Endothelial cell of umbilical vein (primary cell): ENCODE measurements at regions not wholly inside any gene's neighbourhood (a gene's known extent, or its start where the extent isn't known, plus 50 kb on each side); places are given as distances from the start of the nearest gene placed in this dataset.

Experiments used
- BruUV-seq: library from RNA; stranded (reverse); fragments of 400-500 nt; replicated peaks from 2 replicates; lab custom pipeline; 2021; lab: Mats Ljungman, UMichigan
- CTCF ChIA-PET: fragments of 300-600, 350-600 bp; sonication (Branson Sonifier 250); formaldehyde crosslinking; loops from one replicate; lab custom pipeline; 2021; ENCODE audit warnings: antibody characterized with exemption, inconsistent platforms; lab: Charles Lee
- POLR2A ChIA-PET: fragments of 300-600, 350-600 bp; sonication (Branson Sonifier 250); formaldehyde crosslinking; loops from one replicate; lab custom pipeline; 2021; ENCODE audit warnings: antibody characterized with exemption, inconsistent platforms; lab: Charles Lee
- DNase-seq: peaks from one replicate; pipeline ENCODE4 v3.0.0-alpha.2; 2011; ENCODE audit warnings: low read depth, low spot score
- FAIRE-seq: peaks from 2 replicates; lab custom pipeline; 2011; peaks lifted over from hg19 to GRCh38; lab: Jason Lieb, UNC
- H2AFZ ChIP-seq: 2 replicates; pipeline ENCODE4 v1.6.0; 2012; ENCODE audit warnings: low read depth, low read length, control low read depth, inconsistent platforms
- H3K27ac ChIP-seq: 2 replicates; pipeline ENCODE4 v1.5.1; 2011; ENCODE audit warnings: low read depth, mild to moderate bottlenecking, control low read depth, low read length, moderate library complexity; ENCODE audit not compliant: insufficient read depth
- H3K27me3 ChIP-seq, 2 experiments: 2 replicates each; pipeline versions ENCODE4 v1.6.0 to v1.6.1; 2011; ENCODE audit warnings: low read length in 2 of 2, mixed read lengths in 1 of 2; ENCODE audit not compliant: control insufficient read depth in 2 of 2, insufficient read depth in 2 of 2
- H3K36me3 ChIP-seq, 2 experiments: 2 replicates in 1 of 2; 3 replicates in 1 of 2; pipeline ENCODE4 v1.5.1; 2011; ENCODE audit warnings: low read length in 2 of 2, mild to moderate bottlenecking in 1 of 2, moderate library complexity in 1 of 2; ENCODE audit not compliant: control insufficient read depth in 2 of 2, insufficient read depth in 2 of 2; ENCODE audit errors: extremely low read depth in 1 of 2
- H3K4me1 ChIP-seq: 3 replicates; pipeline ENCODE4 v1.5.1; 2011; ENCODE audit warnings: mild to moderate bottlenecking, low read length; ENCODE audit not compliant: control insufficient read depth, insufficient read depth; ENCODE audit errors: extremely low read depth
- H3K4me2 ChIP-seq: 2 replicates; pipeline ENCODE4 v1.6.1; 2011; ENCODE audit warnings: low read length, control low read depth, mixed read lengths; ENCODE audit not compliant: insufficient read depth
- H3K4me3 ChIP-seq, 3 experiments: fragments of 200-600 bp in 1 of 3; sonication (generic), shearing (Covaris generic) in 1 of 3; replicated peaks in 1 of 3; 2 replicates each; pipeline ENCODE4 v1.5.1; 2011 to 2016; ENCODE audit warnings: control low read depth in 3 of 3, low read length in 3 of 3, mild to moderate bottlenecking in 2 of 3, inconsistent platforms in 1 of 3, low read depth in 1 of 3, moderate library complexity in 1 of 3; ENCODE audit not compliant: insufficient read depth in 1 of 3
- H3K79me2 ChIP-seq: 2 replicates; pipeline ENCODE4 v1.6.0; 2012; ENCODE audit warnings: low read length, inconsistent platforms; ENCODE audit not compliant: control insufficient read depth, insufficient read depth
- H3K9ac ChIP-seq: replicated peaks from 2 replicates; pipeline ENCODE3; 2011; ENCODE audit warnings: low read length, control low read depth; ENCODE audit not compliant: insufficient read depth; ENCODE audit errors: extremely low read depth
- H3K9me1 ChIP-seq: replicated peaks from 3 replicates; pipeline ENCODE4 v1.6.0; 2011; ENCODE audit warnings: mild to moderate bottlenecking, low read length; ENCODE audit not compliant: control insufficient read depth, insufficient read depth; ENCODE audit errors: extremely low read depth
- H3K9me3 ChIP-seq: replicated peaks from 2 replicates; pipeline ENCODE4 v1.5.1; 2012; ENCODE audit warnings: low read length, inconsistent platforms; ENCODE audit not compliant: control insufficient read depth, insufficient read depth
- H4K20me1 ChIP-seq: replicated peaks from 2 replicates; pipeline ENCODE3; 2011; ENCODE audit warnings: mild to moderate bottlenecking, low read length; ENCODE audit not compliant: control insufficient read depth, insufficient read depth; ENCODE audit errors: extremely low read depth
- CTCF ChIP-seq, 2 donors: IDR thresholded peaks; 1 replicate in 1 of 2; 2 replicates in 1 of 2; pipeline ENCODE4 v1.5.1; 2011; ENCODE audit warnings: low read length in 2 of 2, mild to moderate bottlenecking in 2 of 2, moderate library complexity in 2 of 2, control low read depth in 1 of 2, inconsistent platforms in 1 of 2, low read depth in 1 of 2; ENCODE audit not compliant: insufficient read depth in 1 of 2; ENCODE audit errors: extremely low read depth in 1 of 2
- EZH2 ChIP-seq: IDR thresholded peaks from 2 replicates; pipeline ENCODE4 v1.6.1; 2012; ENCODE audit warnings: borderline replicate concordance, low read depth, mild to moderate bottlenecking, moderate library complexity, low read length, inconsistent platforms; ENCODE audit not compliant: severe bottlenecking
- FOS ChIP-seq: IDR thresholded peaks from 2 replicates; pipeline ENCODE4 v1.6.1; 2011; ENCODE audit warnings: mild to moderate bottlenecking, low read length, moderate library complexity, borderline replicate concordance; ENCODE audit not compliant: insufficient read depth
- GATA2 ChIP-seq: IDR thresholded peaks from 2 replicates; pipeline ENCODE4 v1.7.0; 2011; ENCODE audit warnings: low read depth, mild to moderate bottlenecking, moderate library complexity, mixed read lengths, low read length; ENCODE audit not compliant: insufficient read length, insufficient read depth
- JUN ChIP-seq: IDR thresholded peaks from 2 replicates; pipeline ENCODE4 v1.6.1; 2011; ENCODE audit warnings: borderline replicate concordance, low read depth; ENCODE audit not compliant: insufficient read length, insufficient read depth
- MAX ChIP-seq: IDR thresholded peaks from 2 replicates; pipeline ENCODE4 v1.6.1; 2011; ENCODE audit not compliant: insufficient read depth, insufficient read length
- MYC ChIP-seq: IDR thresholded peaks from one replicate; pipeline ENCODE4 v1.6.1; 2011; ENCODE audit warnings: mild to moderate bottlenecking, low read depth, low read length
- POLR2A ChIP-seq: IDR thresholded peaks from 2 replicates; pipeline ENCODE4 v1.6.1; 2012; ENCODE audit warnings: low read depth, mild to moderate bottlenecking, control low read depth, low read length
- POLR2AphosphoS5 ChIP-seq: IDR thresholded peaks from 2 replicates; pipeline ENCODE4 v1.6.1; 2012; ENCODE audit warnings: low read depth, mild to moderate bottlenecking, control low read depth, low read length, moderate library complexity; ENCODE audit not compliant: insufficient read depth
- dilution Hi-C: fragments of 300-500 bp; cut with MboI; formaldehyde crosslinking; loops from one replicate; pipeline ENCODE4 v1.15.0; 2019; ENCODE audit warnings: low sequenced_read_pairs; ENCODE audit not compliant: extremely low pct_ligation_motif_present
- intact Hi-C: fragments of 100-400 bp; cut with micrococcal nuclease; formaldehyde crosslinking; loops from one replicate; pipeline ENCODE4 v1.10.0; 2022

GRCh38 chr1:189644970-189645369, 832.7 kb downstream of the BRINP3 start:
- no TSS peak for BruUV-seq
- Histone ChIP-seq H3K79me2 (no peaks in the 10 kb centered on the region), H3K9ac (no peak overlapping the region), H4K20me1 (no peaks in the 10 kb centered on the region), H3K36me3 (no peaks in the 10 kb centered on the region), H3K9me3 (no peaks in the 10 kb centered on the region), H3K27ac (no peak overlapping the region), H2AFZ (no peak overlapping the region), H3K4me2 (no peak overlapping the region), H3K4me3 (no peak overlapping the region), H3K9me1 (no peaks in the 10 kb centered on the region), H3K4me1 (no peaks in the 10 kb centered on the region), H3K27me3 (no peaks in the 10 kb centered on the region)
- ChIA-PET CTCF (interaction anchor here (1.2 kb wide), 1 partner anchor 9 kb away, joined by 3 read pairs; no protein-coding TSS in a partner anchor), POLR2A (no interaction called here)
- DNase-seq (no peak), FAIRE-seq (no peak)
- no peak for TF ChIP-seq MYC
- TF ChIP-seq JUN, result no peak
- TF ChIP-seq EZH2, result no peak
- TF ChIP-seq POLR2A, result no peak
- TF ChIP-seq FOS, result no peak
- no peak for TF ChIP-seq GATA2
- no peak for TF ChIP-seq CTCF (IDR thresholded peaks at IDR 0.05; ENCODE audit: extremely low read depth in 1 of 2, insufficient read depth in 1 of 2, low read depth in 1 of 2, low read length in 2 of 2)
- no peak for TF ChIP-seq MAX
- no peak for TF ChIP-seq POLR2AphosphoS5
- intact Hi-C loops, result no loop called here
- dilution Hi-C loops, result no loop called here
